ENCODE measurements at regions not wholly inside any gene's neighbourhood (a gene's known extent, or its start where the extent isn't known, plus 50 kb on each side); places are given as distances from the start of the nearest gene placed in this dataset.

- no peak overlapping the region for H3K27ac ChIP-seq
- in situ Hi-C loops (cut with MboI; ENCODE audit: low pct_unique_long_range_greater_than_20kb in 2 of 9, low sequenced_read_pairs in 9 of 9, unreplicated experiment in 9 of 9): no loop called here
- H3K4me3 ChIP-seq: no peak overlapping the region
- 0 to 70% (median 20%) methylated on average over 1 to 3 of the region's 3 CpGs; no CpG with 5 or more reads in 6 of the 10 experiments for WGBS, 10 experiments
- no peak for ATAC-seq (replicated peaks in 6 of 8)
- H3K4me1 ChIP-seq (replicated peaks in 1 of 2): peaks cover 0 to 10% of the 10 kb centered on the region in 2 donors
Measured at GRCh38 chr7:25759748-25760147, 392.2 kb upstream of the NFE2L3 start.

GRCh38 chr7:25762511-25763462, 389.2 kb upstream of the NFE2L3 start:
- no peak overlapping the region for H3K4me3 ChIP-seq
- ATAC-seq (replicated peaks in 6 of 8): peak in 3 of 8 experiments; percentile 21 to 68 (median 39)
- in situ Hi-C loops (cut with MboI; ENCODE audit: low pct_unique_long_range_greater_than_20kb in 2 of 9, low sequenced_read_pairs in 9 of 9, unreplicated experiment in 9 of 9): no loop called here
- 26 to 100% (median 77%) methylated on average over 1 to 11 of the region's 12 CpGs; no CpG with 5 or more reads in 1 of the 10 experiments for WGBS, 10 experiments
- H3K4me1 ChIP-seq (replicated peaks in 1 of 2): peaks cover 0 to 10% of the 10 kb centered on the region in 2 donors
- no peak overlapping the region for H3K27ac ChIP-seq

- Histone ChIP-seq H3K4me1 (replicated peaks in 1 of 2) (peaks cover 0 to 10% of the 10 kb centered on the region in 2 donors), H3K27ac (no peak overlapping the region), H3K4me3 (no peak overlapping the region)
- in situ Hi-C loops (cut with MboI; ENCODE audit: low pct_unique_long_range_greater_than_20kb in 2 of 9, low sequenced_read_pairs in 9 of 9, unreplicated experiment in 9 of 9): no loop called here
- WGBS, 10 experiments: 0 to 94% (median 71%) methylated on average over 1 to 3 of the region's 3 CpGs
- ATAC-seq (replicated peaks in 6 of 8): no peak
Measured at GRCh38 chr7:25763463-25763860, 388.5 kb upstream of the NFE2L3 start.

- in situ Hi-C loops (cut with MboI; ENCODE audit: low pct_unique_long_range_greater_than_20kb in 2 of 9, low sequenced_read_pairs in 9 of 9, unreplicated experiment in 9 of 9): no loop called here
- H3K4me3 ChIP-seq: no peak overlapping the region
- WGBS, 10 experiments: 11 to 100% (median 67%) methylated on average over 1 to 2 of the region's 2 CpGs; no CpG with 5 or more reads in 4 of the 10 experiments
- no peak overlapping the region for H3K27ac ChIP-seq
- ATAC-seq (replicated peaks in 6 of 8): peak in 1 of 8 experiments; percentile 47
- peaks cover 0 to 11% of the 10 kb centered on the region in 2 donors for H3K4me1 ChIP-seq (replicated peaks in 1 of 2)
Measured at GRCh38 chr7:25765110-25765655, 386.8 kb upstream of the NFE2L3 start.

- H3K4me3 ChIP-seq: no peak overlapping the region
- H3K4me1 ChIP-seq (replicated peaks in 1 of 2): peaks cover 0 to 9% of the 10 kb centered on the region in 2 donors
- WGBS, 10 experiments: 38 to 100% (median 77%) methylated on average over 2 to 4 of the region's 4 CpGs; no CpG with 5 or more reads in 1 of the 10 experiments
- H3K27ac ChIP-seq: no peak overlapping the region
- in situ Hi-C loops (cut with MboI; ENCODE audit: low pct_unique_long_range_greater_than_20kb in 2 of 9, low sequenced_read_pairs in 9 of 9, unreplicated experiment in 9 of 9): no loop called here
- no peak for ATAC-seq (replicated peaks in 6 of 8)
Measured at GRCh38 chr7:25770235-25770634, 381.8 kb upstream of the NFE2L3 start.

- ATAC-seq (replicated peaks in 6 of 8): no peak
- in situ Hi-C loops (cut with MboI; ENCODE audit: low pct_unique_long_range_greater_than_20kb in 2 of 9, low sequenced_read_pairs in 9 of 9, unreplicated experiment in 9 of 9): no loop called here
- Histone ChIP-seq H3K4me1 (replicated peaks in 1 of 2) (peaks cover 0 to 9% of the 10 kb centered on the region in 2 donors), H3K27ac (no peak overlapping the region), H3K4me3 (no peak overlapping the region)
- WGBS, 10 experiments: 0 to 100% (median 94%) methylated on average over 1 to 3 of the region's 3 CpGs; no CpG with 5 or more reads in 1 of the 10 experiments
Measured at GRCh38 chr7:25770670-25771069, 381.3 kb upstream of the NFE2L3 start.

GRCh38 chr7:25771491-25771890, 380.5 kb upstream of the NFE2L3 start:
- Histone ChIP-seq H3K4me3 (no peak overlapping the region), H3K27ac (no peak overlapping the region), H3K4me1 (replicated peaks in 1 of 2) (peaks cover 0 to 9% of the 10 kb centered on the region in 2 donors)
- no peak for ATAC-seq (replicated peaks in 6 of 8)
- in situ Hi-C loops (cut with MboI; ENCODE audit: low pct_unique_long_range_greater_than_20kb in 2 of 9, low sequenced_read_pairs in 9 of 9, unreplicated experiment in 9 of 9): no loop called here
- WGBS, 10 experiments: 66 to 100% (median 90%) methylated on average over 1 to 4 of the region's 4 CpGs

- WGBS, 10 experiments: 57 to 100% (median 91%) methylated on average over 1 to 4 of the region's 4 CpGs
- H3K4me1 ChIP-seq (replicated peaks in 1 of 2): peaks cover 0 to 10% of the 10 kb centered on the region in 2 donors
- in situ Hi-C loops (cut with MboI; ENCODE audit: low pct_unique_long_range_greater_than_20kb in 2 of 9, low sequenced_read_pairs in 9 of 9, unreplicated experiment in 9 of 9): no loop called here
- ATAC-seq (replicated peaks in 6 of 8): peak in 1 of 8 experiments; percentile 17
- no peak overlapping the region for H3K27ac ChIP-seq
- no peak overlapping the region for H3K4me3 ChIP-seq
Measured at GRCh38 chr7:25772802-25773201, 379.2 kb upstream of the NFE2L3 start.

GRCh38 chr7:25774675-25775074, 377.3 kb upstream of the NFE2L3 start:
- Histone ChIP-seq H3K27ac (no peak overlapping the region), H3K4me1 (replicated peaks in 1 of 2) (peaks cover 0 to 18% of the 10 kb centered on the region in 2 donors), H3K4me3 (no peak overlapping the region)
- WGBS, 10 experiments: 55 to 100% (median 100%) methylated on average over 1 of the region's 1 CpG; no CpG with 5 or more reads in 1 of the 10 experiments
- ATAC-seq (replicated peaks in 6 of 8): no peak
- in situ Hi-C loops (cut with MboI; ENCODE audit: low pct_unique_long_range_greater_than_20kb in 2 of 9, low sequenced_read_pairs in 9 of 9, unreplicated experiment in 9 of 9): no loop called here

GRCh38 chr7:25775570-25775969, 376.4 kb upstream of the NFE2L3 start:
- 59 to 100% (median 94%) methylated on average over 1 to 4 of the region's 4 CpGs; no CpG with 5 or more reads in 2 of the 10 experiments for WGBS, 10 experiments
- ATAC-seq (replicated peaks in 6 of 8): no peak
- H3K27ac ChIP-seq: no peak overlapping the region
- peaks cover 0 to 22% of the 10 kb centered on the region in 2 donors for H3K4me1 ChIP-seq (replicated peaks in 1 of 2)
- no peak overlapping the region for H3K4me3 ChIP-seq
- in situ Hi-C loops (cut with MboI; ENCODE audit: low pct_unique_long_range_greater_than_20kb in 2 of 9, low sequenced_read_pairs in 9 of 9, unreplicated experiment in 9 of 9): no loop called here

GRCh38 chr7:25775999-25776743, 375.8 kb upstream of the NFE2L3 start:
- WGBS, 10 experiments: 16 to 92% (median 78%) methylated on average over 1 to 3 of the region's 3 CpGs; no CpG with 5 or more reads in 3 of the 10 experiments
- H3K4me3 ChIP-seq: no peak overlapping the region
- no peak overlapping the region for H3K27ac ChIP-seq
- in situ Hi-C loops (cut with MboI; ENCODE audit: low pct_unique_long_range_greater_than_20kb in 2 of 9, low sequenced_read_pairs in 9 of 9, unreplicated experiment in 9 of 9): no loop called here
- H3K4me1 ChIP-seq (replicated peaks in 1 of 2): peaks cover 0 to 18% of the 10 kb centered on the region in 2 donors
- ATAC-seq (replicated peaks in 6 of 8): peak in 2 of 8 experiments; percentile 17 to 32

- H3K27ac ChIP-seq: no peak overlapping the region
- in situ Hi-C loops (cut with MboI; ENCODE audit: low pct_unique_long_range_greater_than_20kb in 2 of 9, low sequenced_read_pairs in 9 of 9, unreplicated experiment in 9 of 9): no loop called here
- ATAC-seq (replicated peaks in 6 of 8): no peak
- H3K4me3 ChIP-seq: no peak overlapping the region
- H3K4me1 ChIP-seq (replicated peaks in 1 of 2): peaks cover 0 to 18% of the 10 kb centered on the region in 2 donors
- 70 to 100% (median 100%) methylated on average over 1 of the region's 1 CpG; no CpG with 5 or more reads in 6 of the 10 experiments for WGBS, 10 experiments
Measured at GRCh38 chr7:25776744-25777123, 375.3 kb upstream of the NFE2L3 start.
